Upper lobe of right lung (tissue), 1 donor: ENCODE measurements at regions not wholly inside any gene's neighbourhood (a gene's known extent, or its start where the extent isn't known, plus 50 kb on each side); places are given as distances from the start of the nearest gene placed in this dataset.

ENCODE experiments used
- ATAC-seq: fragments of 200-7000 bp; cut with Tn5 transposase; one replicate; pipeline ENCODE4 v1.9.1; 2020; ENCODE audit warnings: mild to moderate bottlenecking, moderate library complexity
- DNase-seq: peaks from one replicate; pipeline ENCODE4 v3.0.0-alpha.2; 2020
- H3K27ac ChIP-seq: fragments of 200-600 bp; one replicate; pipeline ENCODE4 v1.8.0; 2022
- H3K27me3 ChIP-seq: fragments of 200-600 bp; one replicate; pipeline ENCODE4 v1.8.0; 2022; ENCODE audit warnings: mild to moderate bottlenecking
- H3K36me3 ChIP-seq: fragments of 200-600 bp; one replicate; pipeline ENCODE4 v1.8.0; 2022
- H3K4me1 ChIP-seq: fragments of 200-600 bp; one replicate; pipeline ENCODE4 v1.8.0; 2022
- H3K4me3 ChIP-seq: fragments of 200-600 bp; one replicate; pipeline ENCODE4 v1.8.0; 2022; ENCODE audit warnings: mild to moderate bottlenecking
- H3K9me3 ChIP-seq: fragments of 200-600 bp; one replicate; pipeline ENCODE4 v1.8.0; 2022
- CTCF ChIP-seq: fragments of 200-600 bp; IDR thresholded peaks from one replicate; pipeline ENCODE4 v1.8.0; 2022; ENCODE audit warnings: antibody characterized with exemption
- intact Hi-C: fragments of 100-400 bp; cut with DNase I; formaldehyde crosslinking; loops from one replicate; pipeline ENCODE4 v1.11.0; 2022
- donor health status: DM: no; HTN: yes; CAD: no; lungs with severe emphysema.

GRCh38 chr9:95736370-95736769, 139.1 kb upstream of the ERCC6L2 start:
- H3K36me3 ChIP-seq = no peaks in the 10 kb centered on the region
- no peak overlapping the region for H3K4me3 ChIP-seq
- intact Hi-C loops = no loop called here
- no peak for ATAC-seq
- DNase-seq = no peak
- no peak overlapping the region for H3K27ac ChIP-seq
- H3K4me1 ChIP-seq = peaks cover 12% of the 10 kb centered on the region
- no peaks in the 10 kb centered on the region for H3K9me3 ChIP-seq
- no peaks in the 10 kb centered on the region for H3K27me3 ChIP-seq
- no peak for TF ChIP-seq CTCF

GRCh38 chr9:95735701-95736100, 139.8 kb upstream of the ERCC6L2 start:
- intact Hi-C loops = no loop called here

GRCh38 chr9:95733741-95734666, 141.5 kb upstream of the ERCC6L2 start:
- peak overlapping the region; percentile 42 for H3K27ac ChIP-seq
- intact Hi-C loops = no loop called here
- no peaks in the 10 kb centered on the region for H3K9me3 ChIP-seq
- no peak overlapping the region for H3K4me3 ChIP-seq
- TF ChIP-seq CTCF = no peak
- no peaks in the 10 kb centered on the region for H3K36me3 ChIP-seq
- H3K4me1 ChIP-seq = peaks cover 12% of the 10 kb centered on the region
- H3K27me3 ChIP-seq = no peaks in the 10 kb centered on the region
- no peak for DNase-seq
- no peak for ATAC-seq

More at GRCh38 chr9:95735701-95736100, 139.8 kb upstream of the ERCC6L2 start:
- TF ChIP-seq CTCF = no peak
- DNase-seq (no peak), ATAC-seq (no peak)
- no peaks in the 10 kb centered on the region for H3K9me3 ChIP-seq
- no peaks in the 10 kb centered on the region for H3K27me3 ChIP-seq
- H3K27ac ChIP-seq = no peak overlapping the region
- H3K4me3 ChIP-seq = no peak overlapping the region
- H3K4me1 ChIP-seq = peaks cover 12% of the 10 kb centered on the region
- H3K36me3 ChIP-seq = no peaks in the 10 kb centered on the region

- Histone ChIP-seq H3K36me3 (no peaks in the 10 kb centered on the region), H3K4me3 (no peak overlapping the region), H3K27ac (peak overlapping the region; percentile 48), H3K27me3 (no peaks in the 10 kb centered on the region), H3K9me3 (no peaks in the 10 kb centered on the region), H3K4me1 (peaks cover 12% of the 10 kb centered on the region)
- no peak for TF ChIP-seq CTCF
- intact Hi-C loops = no loop called here
- ATAC-seq (peak; percentile 29), DNase-seq (no peak)
Observed at GRCh38 chr9:95732802-95733688, 142.4 kb upstream of the ERCC6L2 start.

- intact Hi-C loops = no loop called here
- peaks cover 12% of the 10 kb centered on the region for H3K4me1 ChIP-seq
- no peaks in the 10 kb centered on the region for H3K9me3 ChIP-seq
- H3K36me3 ChIP-seq = no peaks in the 10 kb centered on the region
- ATAC-seq = no peak
- peak overlapping the region; percentile 48 for H3K27ac ChIP-seq
- H3K27me3 ChIP-seq = no peaks in the 10 kb centered on the region
- no peak for DNase-seq
- no peak for TF ChIP-seq CTCF
- H3K4me3 ChIP-seq = no peak overlapping the region
Observed at GRCh38 chr9:95731876-95732275, 143.6 kb upstream of the ERCC6L2 start.
